Vagina (tissue), 2 donors: ENCODE measurements at regions not wholly inside any gene's neighbourhood (a gene's known extent, or its start where the extent isn't known, plus 50 kb on each side); places are given as distances from the start of the nearest gene placed in this dataset.

Experiments used
- CTCF ChIP-seq, 3 experiments: fragments of 450-650 bp in 2 of 3; fragments of 200-600 bp in 1 of 3; sonication (generic) in 1 of 3; IDR thresholded peaks; one replicate each; pipeline ENCODE4 v1.5.1; 2017 to 2019; ENCODE audit warnings: antibody characterized with exemption in 3 of 3, mild to moderate bottlenecking in 2 of 3, moderate library complexity in 2 of 3
- POLR2A ChIP-seq, 2 donors: fragments of 450-650 bp; IDR thresholded peaks; one replicate each; pipeline ENCODE4 v1.6.1; 2017; ENCODE audit warnings: antibody characterized with exemption in 2 of 2, mild to moderate bottlenecking in 2 of 2, moderate library complexity in 2 of 2

- TF ChIP-seq CTCF (IDR thresholded peaks at IDR 0.05), result no peak
- TF ChIP-seq POLR2A (IDR thresholded peaks at IDR 0.05), result no peak
Measured at GRCh38 chr1:93015590-93015989, 54.3 kb upstream of the DIPK1A start.
